ENCODE measurements at regions not wholly inside any gene's neighbourhood (a gene's known extent, or its start where the extent isn't known, plus 50 kb on each side); places are given as distances from the start of the nearest gene placed in this dataset.

DNA sequence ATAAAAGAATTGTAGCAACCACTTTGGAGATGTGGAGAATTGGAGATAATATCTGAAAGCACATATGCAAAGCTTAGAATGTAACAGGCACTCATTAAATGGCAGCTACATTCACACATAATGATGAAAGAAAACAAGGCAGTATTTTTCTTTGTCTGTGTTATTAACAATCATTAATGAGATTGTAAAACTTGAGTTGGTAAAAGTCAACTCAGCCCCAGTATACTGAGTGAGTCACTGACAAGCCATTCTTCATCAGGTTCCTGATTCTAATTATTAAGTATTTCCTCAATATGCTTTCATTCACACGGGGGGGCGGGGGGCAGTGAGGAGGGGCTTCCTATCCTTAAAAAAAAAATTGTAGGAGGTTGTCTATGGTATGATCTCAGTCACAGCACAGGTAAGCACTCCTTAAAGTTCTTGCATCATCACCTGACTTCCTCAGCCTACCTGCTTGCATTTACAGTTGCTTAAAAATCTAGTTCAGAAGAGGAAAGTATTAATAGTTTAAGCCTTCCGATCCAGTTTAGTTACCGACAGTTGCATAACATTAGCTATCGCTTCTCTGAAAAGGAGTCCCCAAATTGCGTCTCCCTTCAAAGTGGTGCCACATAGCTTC is 379.8 kb downstream of the EFNA5 start:
- TF ChIP-seq, protein P1, sequence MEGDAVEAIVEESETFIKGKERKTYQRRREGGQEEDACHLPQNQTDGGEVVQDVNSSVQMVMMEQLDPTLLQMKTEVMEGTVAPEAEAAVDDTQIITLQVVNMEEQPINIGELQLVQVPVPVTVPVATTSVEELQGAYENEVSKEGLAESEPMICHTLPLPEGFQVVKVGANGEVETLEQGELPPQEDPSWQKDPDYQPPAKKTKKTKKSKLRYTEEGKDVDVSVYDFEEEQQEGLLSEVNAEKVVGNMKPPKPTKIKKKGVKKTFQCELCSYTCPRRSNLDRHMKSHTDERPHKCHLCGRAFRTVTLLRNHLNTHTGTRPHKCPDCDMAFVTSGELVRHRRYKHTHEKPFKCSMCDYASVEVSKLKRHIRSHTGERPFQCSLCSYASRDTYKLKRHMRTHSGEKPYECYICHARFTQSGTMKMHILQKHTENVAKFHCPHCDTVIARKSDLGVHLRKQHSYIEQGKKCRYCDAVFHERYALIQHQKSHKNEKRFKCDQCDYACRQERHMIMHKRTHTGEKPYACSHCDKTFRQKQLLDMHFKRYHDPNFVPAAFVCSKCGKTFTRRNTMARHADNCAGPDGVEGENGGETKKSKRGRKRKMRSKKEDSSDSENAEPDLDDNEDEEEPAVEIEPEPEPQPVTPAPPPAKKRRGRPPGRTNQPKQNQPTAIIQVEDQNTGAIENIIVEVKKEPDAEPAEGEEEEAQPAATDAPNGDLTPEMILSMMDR (conservative IDR thresholded peaks at IDR 0.05; ENCODE audit: low read length), result no peak
- no peak for TF ChIP-seq EZH2phosphoT487 (IDR thresholded peaks at IDR 0.05; ENCODE audit: borderline replicate concordance, low read depth, low read length)
- Histone ChIP-seq H3K4me1 (ENCODE audit: insufficient read depth, low read length, poor library complexity, severe bottlenecking) (peaks cover 36% of the 10 kb centered on the region), H3K79me2 (ENCODE audit: insufficient read depth, low read depth, low read length) (no peaks in the 10 kb centered on the region), H2AFZ (ENCODE audit: low read length) (no peak overlapping the region), H3K36me3 (ENCODE audit: insufficient read depth, low read length) (no peaks in the 10 kb centered on the region; the same call in 1 of the 2 replicates), H3K4me2 (ENCODE audit: low read length) (no peak overlapping the region), H3K9me2 (ENCODE audit: insufficient read depth, low read length) (no peaks in the 10 kb centered on the region), H3K9me3 (ENCODE audit: low read length) (no peaks in the 10 kb centered on the region), H3K4me3 (ENCODE audit: low read depth, low read length, poor library complexity, severe bottlenecking) (no peak overlapping the region), H3K27ac (ENCODE audit: low read depth, low read length, poor library complexity, severe bottlenecking) (no peak overlapping the region), H4K20me1 (ENCODE audit: insufficient read depth, low read length) (no peaks in the 10 kb centered on the region)
- intact Hi-C loops (cut with micrococcal nuclease; ENCODE audit: unreplicated experiment), result loop anchor here (5.0 kb wide), 1 partner anchor 96 kb away; no protein-coding TSS in a partner anchor
- ChIA-PET CTCF (ENCODE audit: unreplicated experiment) (no interaction called here), POLR2A (interaction anchor here (1.1 kb wide), 1 partner anchor 19 kb away, joined by 3 read pairs; no protein-coding TSS in a partner anchor)
- no TSS peak for BruUV-seq (replicated peaks)
- no peak for DNase-seq (ENCODE audit: low spot score)

DNA sequence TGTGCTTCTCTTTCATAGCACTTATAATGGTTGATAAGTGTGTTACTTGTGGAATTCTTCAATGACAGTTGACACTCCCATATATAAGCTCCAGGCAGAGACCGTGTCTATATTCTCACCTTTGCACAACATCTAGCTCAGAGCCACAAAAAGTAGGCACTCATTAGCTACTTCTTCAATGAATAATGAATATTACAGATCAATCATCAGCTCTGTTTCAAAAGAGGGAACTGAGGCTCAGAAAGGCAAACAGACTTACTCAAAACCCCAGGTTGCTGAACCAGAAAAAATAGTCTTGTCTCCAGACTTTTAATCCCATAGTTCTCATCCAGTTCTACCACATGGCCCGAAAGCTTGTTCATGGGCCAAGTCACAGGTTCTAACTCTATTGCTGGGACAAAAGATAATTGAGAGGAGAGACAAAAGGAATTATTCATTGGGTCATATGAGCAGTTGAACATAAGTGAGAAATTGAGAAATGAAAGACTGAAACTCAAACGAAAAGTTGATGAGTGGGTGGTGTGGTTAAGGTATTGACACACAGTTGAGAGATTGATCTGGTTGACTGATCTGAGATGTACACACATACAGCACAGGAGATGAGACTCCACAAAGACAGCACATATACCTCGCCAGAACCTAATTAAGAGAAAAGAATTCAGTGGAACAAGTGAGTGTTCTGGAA is 381.6 kb downstream of the EFNA5 start:
- ChIA-PET POLR2A (interaction anchor here (0.6 to 1.3 kb wide), 5 partner anchors 11 to 317 kb away, joined by 3 to 4 read pairs (median 3); no protein-coding TSS in a partner anchor), CTCF (ENCODE audit: unreplicated experiment) (interaction anchor here (1.0 kb wide), 1 partner anchor 18 kb away, joined by 3 read pairs; no protein-coding TSS in a partner anchor)
- Histone ChIP-seq H4K20me1 (ENCODE audit: insufficient read depth, low read length) (no peaks in the 10 kb centered on the region), H3K4me3 (ENCODE audit: low read depth, low read length, poor library complexity, severe bottlenecking) (no peak overlapping the region), H3K79me2 (ENCODE audit: insufficient read depth, low read depth, low read length) (no peaks in the 10 kb centered on the region), H3K9me2 (ENCODE audit: insufficient read depth, low read length) (no peaks in the 10 kb centered on the region), H2AFZ (ENCODE audit: low read length) (no peak overlapping the region; the same call in 1 of the 2 replicates), H3K4me2 (ENCODE audit: low read length) (no peak overlapping the region), H3K4me1 (ENCODE audit: insufficient read depth, low read length, poor library complexity, severe bottlenecking) (peaks cover 23% of the 10 kb centered on the region), H3K36me3 (ENCODE audit: insufficient read depth, low read length) (no peaks in the 10 kb centered on the region; the same call in 1 of the 2 replicates), H3K27ac (ENCODE audit: low read depth, low read length, poor library complexity, severe bottlenecking) (no peak overlapping the region), H3K9me3 (ENCODE audit: low read length) (no peaks in the 10 kb centered on the region)
- no peak for DNase-seq (ENCODE audit: low spot score)
- TF ChIP-seq, protein P1 (conservative IDR thresholded peaks at IDR 0.05; ENCODE audit: low read length), result no peak
- TF ChIP-seq EZH2phosphoT487 (IDR thresholded peaks at IDR 0.05; ENCODE audit: borderline replicate concordance, low read depth, low read length), result no peak
- no TSS peak for BruUV-seq (replicated peaks)
- intact Hi-C loops (cut with micrococcal nuclease; ENCODE audit: unreplicated experiment), result no loop called here
